B cell (primary cell): ENCODE measurements at regions not wholly inside any gene's neighbourhood (a gene's known extent, or its start where the extent isn't known, plus 50 kb on each side); places are given as distances from the start of the nearest gene placed in this dataset.

Source experiments
- ATAC-seq: fragments of 200-7000 bp; cut with Tn5 transposase; one replicate; pipeline ENCODE4 v1.10.0; 2021; ENCODE audit warnings: low read depth, mild to moderate bottlenecking, moderate number of reproducible peaks, moderate library complexity
- CTCF ChIA-PET: fragments of 350-600 bp; sonication (Branson Sonifier 250); formaldehyde crosslinking; loops from one replicate; lab custom pipeline; 2021; ENCODE audit warnings: antibody characterized with exemption, inconsistent platforms; lab: Charles Lee
- POLR2A ChIA-PET: fragments of 350-600 bp; sonication (Branson Sonifier 250); formaldehyde crosslinking; loops from one replicate; lab custom pipeline; 2021; ENCODE audit warnings: antibody characterized with exemption; lab: Charles Lee
- DNase-seq: peaks from one replicate; pipeline ENCODE4 v3.0.0; 2013
- H2AFZ ChIP-seq: 2 replicates; pipeline ENCODE4 v1.6.1; 2012; ENCODE audit warnings: mild to moderate bottlenecking, low read depth, low read length; ENCODE audit not compliant: insufficient read depth, poor library complexity, severe bottlenecking
- H3K27ac ChIP-seq, 2 donors: 1 replicate in 1 of 2; 2 replicates in 1 of 2; pipeline ENCODE4 v1.5.1; 2012 to 2013; ENCODE audit warnings: low read length in 2 of 2, mild to moderate bottlenecking in 2 of 2, moderate library complexity in 1 of 2
- H3K27me3 ChIP-seq, 4 experiments: fragments of 200-600 bp in 1 of 4; sonication (generic) in 1 of 4; replicated peaks in 1 of 4; 1 replicate in 2 of 4; 2 replicates in 2 of 4; pipeline versions ENCODE4 v1.6.1 to v1.7.0; 2013 to 2016; ENCODE audit warnings: low read length in 3 of 4, mild to moderate bottlenecking in 2 of 4, mixed read lengths in 1 of 4, moderate library complexity in 1 of 4; ENCODE audit not compliant: insufficient read depth in 4 of 4, control insufficient read depth in 3 of 4; ENCODE audit errors: control extremely low read depth in 1 of 4
- H3K36me3 ChIP-seq, 2 experiments: replicated peaks in 1 of 2; 1 replicate in 1 of 2; 2 replicates in 1 of 2; pipeline versions ENCODE4 v1.6.1 to v1.7.1; 2013; ENCODE audit warnings: low read length in 1 of 2; ENCODE audit not compliant: insufficient read depth in 2 of 2, control insufficient read depth in 1 of 2; ENCODE audit errors: control extremely low read depth in 1 of 2, extremely low read depth in 1 of 2
- H3K4me1 ChIP-seq, 2 donors: fragments of 200-600 bp in 1 of 2; sonication (generic) in 1 of 2; 1 replicate in 1 of 2; 2 replicates in 1 of 2; pipeline versions ENCODE4 v1.5.1 to v1.6.1; 2013 to 2017; ENCODE audit warnings: low read length in 2 of 2; ENCODE audit not compliant: control insufficient read depth in 2 of 2, insufficient read depth in 2 of 2
- H3K4me2 ChIP-seq: replicated peaks from 2 replicates; pipeline ENCODE3; 2012; ENCODE audit warnings: mild to moderate bottlenecking, low read depth, low read length; ENCODE audit not compliant: poor library complexity, severe bottlenecking
- H3K4me3 ChIP-seq, 5 experiments: fragments of 200-600 bp in 1 of 5; sonication (generic) in 1 of 5; 1 replicate in 3 of 5; 2 replicates in 2 of 5; pipeline versions ENCODE4 v1.5.1 to v1.7.0; 2011 to 2016; ENCODE audit warnings: low read length in 4 of 5, mild to moderate bottlenecking in 4 of 5, low read depth in 2 of 5, control low read depth in 1 of 5, moderate library complexity in 1 of 5; ENCODE audit not compliant: insufficient read depth in 1 of 5; ENCODE audit errors: control extremely low read depth in 1 of 5, extremely low read depth in 1 of 5
- H3K79me2 ChIP-seq: fragments of 200-600 bp; sonication (generic); one replicate; pipeline ENCODE4 v1.6.0; 2016; ENCODE audit warnings: low read length; ENCODE audit not compliant: control insufficient read depth, insufficient read depth
- H3K9ac ChIP-seq: fragments of 200-600 bp; sonication (generic); 2 replicates; pipeline ENCODE4 v1.6.1; 2017; ENCODE audit warnings: mild to moderate bottlenecking, low read length, moderate library complexity
- H3K9me3 ChIP-seq, 3 donors: one replicate each; pipeline versions ENCODE4 v1.6.1 to v1.7.1; 2013; ENCODE audit warnings: low read length in 2 of 3; ENCODE audit not compliant: control insufficient read depth in 2 of 3, insufficient read depth in 1 of 3; ENCODE audit errors: control extremely low read depth in 1 of 3
- H4K20me1 ChIP-seq: 2 replicates; pipeline ENCODE4 v1.6.0; 2012; ENCODE audit warnings: mild to moderate bottlenecking, low read length; ENCODE audit not compliant: insufficient read depth, control insufficient read depth, poor library complexity, severe bottlenecking
- H3K27ac Mint-ChIP-seq: one replicate; pipeline ENCODE4 v1.8.0; 2021; ENCODE audit warnings: mixed read lengths
- H3K27me3 Mint-ChIP-seq: one replicate; pipeline ENCODE4 v1.8.0; 2021; ENCODE audit warnings: mixed read lengths
- H3K4me1 Mint-ChIP-seq: one replicate; pipeline ENCODE4 v1.8.0; 2021; ENCODE audit warnings: mixed read lengths
- H3K4me3 Mint-ChIP-seq: one replicate; pipeline ENCODE4 v1.8.0; 2021; ENCODE audit warnings: mixed read lengths
- H3K9me3 Mint-ChIP-seq: one replicate; pipeline ENCODE4 v1.8.0; 2022; ENCODE audit warnings: mixed read lengths; ENCODE audit not compliant: insufficient read depth
- CTCF ChIP-seq: fragments of 200-600 bp; IDR thresholded peaks from one replicate; pipeline ENCODE4 v1.8.0; 2022; ENCODE audit warnings: antibody characterized with exemption, mild to moderate bottlenecking
- EZH2 ChIP-seq: IDR thresholded peaks from 2 replicates; pipeline ENCODE4 v1.6.1; 2012; ENCODE audit warnings: borderline replicate concordance, low read depth, mild to moderate bottlenecking, moderate library complexity, low read length; ENCODE audit not compliant: insufficient read depth, poor library complexity, severe bottlenecking
- WGBS: methylation state at CpG from one replicate; pipeline ENCODE4 v1.1.5; 2013; ENCODE audit warnings: missing lambda C conversion rate; ENCODE audit not compliant: insufficient coverage; 5-methylcytosine and 5-hydroxymethylcytosine counted together
- intact Hi-C: fragments of 100-400 bp; cut with micrococcal nuclease; formaldehyde crosslinking; loops from one replicate; pipeline ENCODE4 v1.10.0; 2022

DNA sequence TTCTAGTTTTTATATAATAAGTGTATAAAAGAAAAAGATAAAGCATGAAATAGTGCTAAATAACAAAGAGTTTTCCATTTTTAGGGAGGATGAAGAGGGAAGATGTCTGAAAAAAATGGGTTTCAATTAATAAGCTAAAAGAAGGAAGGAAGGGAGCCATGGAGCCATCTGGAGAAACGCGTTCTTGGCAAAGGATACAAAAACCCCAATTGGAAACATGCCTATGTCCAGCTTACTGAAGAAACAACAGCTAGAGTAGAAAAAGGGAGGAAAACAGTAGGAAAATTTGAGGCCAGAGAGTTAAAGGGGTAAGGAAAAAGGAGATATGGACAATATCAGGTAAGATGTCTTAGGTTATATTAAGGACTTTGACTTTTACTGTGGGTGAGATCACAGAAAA, 416.2 kb upstream of the GHITM start:
- intact Hi-C loops = no loop called here
- Histone ChIP-seq H3K4me1 (no peaks in the 10 kb centered on the region), H3K27me3 (no peaks in the 10 kb centered on the region), H3K4me3 (no peak overlapping the region), H3K9ac (no peak overlapping the region), H2AFZ (no peak overlapping the region), H4K20me1 (no peaks in the 10 kb centered on the region), H3K4me2 (no peak overlapping the region), H3K36me3 (no peaks in the 10 kb centered on the region), H3K79me2 (no peaks in the 10 kb centered on the region), H3K27ac (no peak overlapping the region), H3K9me3 (peaks cover 0 to 1% (median 0%) of the 10 kb centered on the region in 3 donors)
- H3K27ac Mint-ChIP-seq = no peak overlapping the region
- CTCF ChIA-PET = no interaction called here
- no peaks in the 10 kb centered on the region for H3K9me3 Mint-ChIP-seq
- no peak for DNase-seq
- WGBS = no CpG with 5 or more reads among the region's 2 CpGs
- H3K4me1 Mint-ChIP-seq = no peaks in the 10 kb centered on the region
- no peaks in the 10 kb centered on the region for H3K27me3 Mint-ChIP-seq
- ATAC-seq = no peak
- TF ChIP-seq CTCF (no peak), EZH2 (no peak)
- POLR2A ChIA-PET = no interaction called here
- no peak overlapping the region for H3K4me3 Mint-ChIP-seq

DNA sequence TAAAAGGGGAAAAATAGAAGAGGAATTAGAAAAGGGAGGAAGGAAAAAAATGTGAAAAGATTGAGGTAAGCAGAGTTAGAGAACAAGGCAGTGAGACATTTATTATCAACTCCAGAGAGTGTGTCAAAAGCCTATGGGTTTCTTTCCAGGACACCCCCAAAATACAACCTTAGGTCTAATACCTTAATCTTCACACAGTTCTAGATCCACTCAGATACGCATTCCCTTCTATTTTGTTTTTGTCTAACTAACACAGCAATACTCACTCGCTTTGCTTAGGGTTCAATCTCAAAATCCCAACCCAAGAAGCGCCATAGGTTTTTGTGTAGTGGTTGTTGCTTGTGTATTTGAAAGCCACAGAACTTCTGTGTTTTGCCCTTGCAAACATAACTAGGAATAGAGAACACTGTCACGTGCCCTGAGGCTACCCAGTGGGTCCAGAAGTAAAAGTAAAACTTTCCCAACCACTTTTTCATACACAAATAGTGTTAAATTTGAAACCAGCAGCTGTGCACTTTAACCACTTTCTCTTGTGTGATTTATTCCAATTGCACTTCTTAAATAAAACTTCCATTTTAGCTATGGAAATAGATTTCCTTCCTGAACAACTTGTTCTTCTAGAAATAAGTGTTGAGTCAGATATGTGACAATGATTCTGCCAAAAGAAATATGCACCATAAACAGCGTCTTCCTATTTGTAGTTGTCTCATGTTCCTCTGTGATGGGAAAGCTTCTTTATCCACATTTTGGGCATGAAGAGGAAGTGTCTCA, 414.7 kb upstream of the GHITM start:
- DNase-seq (no peak), ATAC-seq (no peak)
- no CpG with 5 or more reads among the region's 5 CpGs for WGBS
- no peaks in the 10 kb centered on the region for H3K4me1 Mint-ChIP-seq
- ChIA-PET CTCF (no interaction called here), POLR2A (no interaction called here)
- no peaks in the 10 kb centered on the region for H3K27me3 ChIP-seq
- no peaks in the 10 kb centered on the region for H3K4me1 ChIP-seq
- no peak overlapping the region for H3K9ac ChIP-seq
- no peaks in the 10 kb centered on the region for H3K9me3 ChIP-seq
- no peaks in the 10 kb centered on the region for H3K79me2 ChIP-seq
- H4K20me1 ChIP-seq = no peaks in the 10 kb centered on the region
- no peaks in the 10 kb centered on the region for H3K27me3 Mint-ChIP-seq
- H2AFZ ChIP-seq = no peak overlapping the region
- no peak overlapping the region for H3K4me2 ChIP-seq
- H3K36me3 ChIP-seq = no peaks in the 10 kb centered on the region
- H3K9me3 Mint-ChIP-seq = no peaks in the 10 kb centered on the region
- intact Hi-C loops = no loop called here
- no peak overlapping the region for H3K4me3 Mint-ChIP-seq
- no peak overlapping the region for H3K4me3 ChIP-seq
- H3K27ac Mint-ChIP-seq = no peak overlapping the region
- no peak overlapping the region for H3K27ac ChIP-seq
- TF ChIP-seq CTCF (no peak), EZH2 (no peak)
